ENCODE measurements at regions not wholly inside any gene's neighbourhood (a gene's known extent, or its start where the extent isn't known, plus 50 kb on each side); places are given as distances from the start of the nearest gene placed in this dataset.

GRCh38 chr12:43180242-43180641 is 371.8 kb downstream of the ADAMTS20 start:
- no peak for TF ChIP-seq CTCF (IDR thresholded peaks at IDR 0.05 in 4 of 5, conservative IDR thresholded peaks at IDR 0.05 in 1 of 5)
- TF ChIP-seq POLR2A (IDR thresholded peaks at IDR 0.05): no peak
